Brain microvascular endothelial cell (primary cell): ENCODE measurements at regions not wholly inside any gene's neighbourhood (a gene's known extent, or its start where the extent isn't known, plus 50 kb on each side); places are given as distances from the start of the nearest gene placed in this dataset.
"Not testable (repeated sequence)": the region's sequence is repeated elsewhere in the genome, so short reads cannot be mapped to it uniquely, and the experiment has no call there.

ENCODE experiments used
- DNase-seq: peaks from one replicate; pipeline ENCODE4 v3.0.0-alpha.2; 2020
- H3K27ac ChIP-seq: fragments of 250-450 bp; sonication (Bioruptor Pico); 2 replicates; pipeline ENCODE4 v1.5.1; 2020; ENCODE audit warnings: mild to moderate bottlenecking, moderate library complexity
- H3K27me3 ChIP-seq: fragments of 250-450 bp; sonication (Bioruptor Pico); replicated peaks from 2 replicates; pipeline ENCODE4 v1.5.1; 2020; ENCODE audit warnings: mild to moderate bottlenecking
- H3K36me3 ChIP-seq: fragments of 250-450 bp; sonication (Bioruptor Pico); replicated peaks from 2 replicates; pipeline ENCODE4 v1.5.1; 2020; ENCODE audit warnings: mild to moderate bottlenecking
- H3K4me3 ChIP-seq: 2 replicates; pipeline ENCODE4 v1.5.1; 2011; ENCODE audit warnings: low read depth, mild to moderate bottlenecking, control low read depth, low read length, moderate library complexity
- in situ Hi-C: cut with HindIII; loops from 2 replicates; pipeline ENCODE4 v1.10.0; 2017; ENCODE audit warnings: low sequenced_read_pairs, low pct_ligation_motif_present
- TF ChIP-seq, protein P1 (sequence below): IDR thresholded peaks from 2 replicates; pipeline ENCODE4 v1.5.1; 2011; ENCODE audit warnings: low read depth, mild to moderate bottlenecking, moderate library complexity, low read length, control low read depth, inconsistent platforms; ENCODE audit errors: missing control alignments

DNA sequence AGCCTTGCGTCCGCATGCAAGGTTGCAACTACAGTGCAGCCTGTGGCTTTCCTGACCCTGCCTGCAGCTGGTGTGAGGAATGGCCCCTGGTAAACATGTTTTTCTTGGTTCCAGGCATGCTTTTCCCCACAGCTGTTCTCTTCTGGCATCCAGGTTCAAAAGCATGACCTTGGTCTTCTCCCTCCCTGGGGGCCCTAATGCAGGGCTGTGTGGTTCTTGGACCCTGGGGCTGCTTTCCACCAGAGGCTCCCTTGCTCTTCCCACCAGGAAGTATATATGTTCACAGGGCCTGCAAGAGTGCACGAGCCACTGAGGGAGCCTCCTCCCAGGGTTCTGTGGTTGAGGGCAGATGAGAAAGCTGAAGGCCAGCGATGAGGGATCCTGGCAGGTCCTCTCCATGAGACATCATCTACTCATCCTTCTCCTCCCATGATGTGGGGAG is 125.9 kb downstream of the BCL2L11 start:
- in situ Hi-C loops: no loop called here
- Histone ChIP-seq H3K27me3 (no peaks in the 10 kb centered on the region), H3K4me3 (no peak overlapping the region), H3K36me3 (peaks cover 9% of the 10 kb centered on the region), H3K27ac (no peak overlapping the region)
- no peak for DNase-seq
- TF ChIP-seq, protein P1, sequence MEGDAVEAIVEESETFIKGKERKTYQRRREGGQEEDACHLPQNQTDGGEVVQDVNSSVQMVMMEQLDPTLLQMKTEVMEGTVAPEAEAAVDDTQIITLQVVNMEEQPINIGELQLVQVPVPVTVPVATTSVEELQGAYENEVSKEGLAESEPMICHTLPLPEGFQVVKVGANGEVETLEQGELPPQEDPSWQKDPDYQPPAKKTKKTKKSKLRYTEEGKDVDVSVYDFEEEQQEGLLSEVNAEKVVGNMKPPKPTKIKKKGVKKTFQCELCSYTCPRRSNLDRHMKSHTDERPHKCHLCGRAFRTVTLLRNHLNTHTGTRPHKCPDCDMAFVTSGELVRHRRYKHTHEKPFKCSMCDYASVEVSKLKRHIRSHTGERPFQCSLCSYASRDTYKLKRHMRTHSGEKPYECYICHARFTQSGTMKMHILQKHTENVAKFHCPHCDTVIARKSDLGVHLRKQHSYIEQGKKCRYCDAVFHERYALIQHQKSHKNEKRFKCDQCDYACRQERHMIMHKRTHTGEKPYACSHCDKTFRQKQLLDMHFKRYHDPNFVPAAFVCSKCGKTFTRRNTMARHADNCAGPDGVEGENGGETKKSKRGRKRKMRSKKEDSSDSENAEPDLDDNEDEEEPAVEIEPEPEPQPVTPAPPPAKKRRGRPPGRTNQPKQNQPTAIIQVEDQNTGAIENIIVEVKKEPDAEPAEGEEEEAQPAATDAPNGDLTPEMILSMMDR: no peak

DNA sequence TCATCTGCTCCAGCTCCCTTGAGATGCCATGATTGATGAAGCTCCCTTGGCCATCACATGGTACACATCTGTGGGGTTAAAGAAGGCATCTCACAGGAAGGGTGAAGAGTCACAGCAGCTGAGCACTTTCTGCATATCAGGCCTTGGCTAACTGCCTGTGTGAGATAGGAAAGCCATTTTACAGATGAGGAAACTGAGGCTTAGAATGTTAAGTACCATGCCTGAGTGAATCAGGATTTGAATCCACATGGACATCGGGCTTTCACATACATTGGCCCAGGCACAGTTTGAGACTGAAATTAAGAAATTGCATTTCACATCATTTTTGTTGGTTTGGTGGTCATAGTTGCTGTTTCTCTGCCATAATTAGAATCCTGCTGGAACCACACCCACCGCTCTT is 126.8 kb downstream of the BCL2L11 start:
- Histone ChIP-seq H3K27me3 (no peaks in the 10 kb centered on the region), H3K36me3 (peaks cover 9% of the 10 kb centered on the region), H3K27ac (no peak overlapping the region), H3K4me3 (no peak overlapping the region)
- in situ Hi-C loops: no loop called here
- TF ChIP-seq, protein P1: no peak
- no peak for DNase-seq

DNA sequence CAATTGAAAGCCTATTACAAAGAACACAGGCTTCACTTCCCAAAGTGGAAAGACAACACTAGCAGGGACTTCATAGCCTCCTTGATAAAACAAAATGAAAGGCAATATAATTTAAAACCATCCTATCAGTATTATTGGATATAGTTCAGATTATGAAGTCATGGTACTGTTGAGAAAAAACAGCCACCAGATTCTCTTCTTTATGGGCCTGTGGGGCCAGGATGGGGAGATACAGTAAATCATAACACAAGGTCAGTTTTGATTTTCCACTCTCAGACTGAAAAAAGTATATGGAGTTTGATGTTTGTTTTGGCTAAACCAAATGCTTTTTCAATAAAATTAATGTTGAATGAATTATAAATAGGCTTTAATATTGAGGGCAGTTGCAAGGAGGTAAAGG is 129.1 kb downstream of the BCL2L11 start:
- peaks cover 9% of the 10 kb centered on the region for H3K36me3 ChIP-seq
- H3K27ac ChIP-seq: no peak overlapping the region
- H3K27me3 ChIP-seq: no peaks in the 10 kb centered on the region
- in situ Hi-C loops: no loop called here
- H3K4me3 ChIP-seq: no peak overlapping the region
- TF ChIP-seq, protein P1: no peak
- DNase-seq: no peak

DNA sequence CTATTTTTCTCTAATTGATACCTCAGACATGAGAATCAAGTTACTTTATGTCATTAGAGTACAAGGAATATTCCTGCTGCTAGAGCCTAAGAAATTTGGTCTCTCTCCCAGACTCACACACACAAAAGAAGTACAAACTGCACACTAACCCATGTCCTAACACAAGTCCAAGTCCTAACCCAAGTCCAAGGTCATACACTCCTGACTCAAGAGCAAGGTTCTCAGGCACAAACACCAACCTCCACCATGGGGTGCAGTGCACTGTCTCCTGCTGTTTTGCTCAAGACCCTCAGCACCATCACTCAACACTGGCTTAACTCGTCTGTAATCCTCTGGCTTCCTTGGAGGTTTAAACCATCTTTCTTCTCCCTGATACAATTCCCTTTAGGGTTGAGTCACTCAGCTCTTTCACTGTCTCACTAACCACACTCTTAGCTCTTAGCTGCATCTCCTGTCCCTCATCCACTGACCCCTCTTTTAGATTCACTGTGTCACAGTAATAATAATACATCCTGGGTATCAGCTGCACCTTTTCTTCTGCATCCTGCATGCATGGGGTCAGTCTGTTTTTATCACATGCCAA is 129.8 kb downstream of the BCL2L11 start:
- Histone ChIP-seq H3K36me3 (peaks cover 9% of the 10 kb centered on the region), H3K27me3 (no peaks in the 10 kb centered on the region), H3K4me3 (no peak overlapping the region), H3K27ac (no peak overlapping the region)
- no peak for DNase-seq
- TF ChIP-seq, protein P1: no peak
- in situ Hi-C loops: no loop called here

DNA sequence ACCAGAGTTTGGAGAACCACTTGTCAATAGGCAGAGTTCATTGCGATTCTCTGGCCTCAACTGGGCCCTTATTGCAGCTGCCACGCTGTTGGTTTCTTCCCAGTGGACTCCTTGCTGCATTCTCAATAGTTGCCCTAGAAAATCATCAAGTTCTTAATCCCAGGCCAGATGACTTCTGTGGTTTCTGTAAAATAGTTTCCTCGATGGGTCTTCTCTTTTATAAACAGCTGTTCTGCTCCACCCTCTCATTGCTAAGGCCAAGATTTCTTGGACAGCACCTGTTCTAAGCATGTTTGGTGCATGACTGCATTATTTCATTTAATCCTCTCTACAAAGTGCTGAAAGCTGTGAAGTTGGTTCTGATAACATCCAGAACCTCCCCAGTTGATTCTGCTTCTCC is 131.0 kb downstream of the BCL2L11 start:
- Histone ChIP-seq H3K36me3 (peaks cover 7% of the 10 kb centered on the region), H3K4me3 (no peak overlapping the region), H3K27me3 (no peaks in the 10 kb centered on the region), H3K27ac (no peak overlapping the region)
- TF ChIP-seq, protein P1: no peak
- DNase-seq: no peak
- in situ Hi-C loops: no loop called here

DNA sequence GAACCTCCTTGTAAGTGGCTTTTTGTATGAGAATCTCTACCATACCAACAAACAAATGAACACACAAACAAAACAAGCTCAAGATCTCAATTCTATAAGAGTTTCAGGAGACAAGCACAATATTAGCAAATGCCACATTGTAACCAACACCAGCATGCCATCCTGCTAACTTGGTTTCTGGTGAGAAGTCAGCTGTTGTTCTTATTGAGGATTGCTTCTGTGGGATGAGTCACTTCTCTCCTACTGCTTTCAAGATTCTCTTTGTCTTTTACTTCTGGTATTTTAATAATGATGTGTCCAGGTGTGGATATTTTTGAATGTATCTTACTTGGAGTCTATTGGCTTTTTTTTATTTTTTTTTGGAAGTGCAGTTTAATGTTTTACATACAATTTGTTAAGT is 131.7 kb downstream of the BCL2L11 start:
- H3K27me3 ChIP-seq: no peaks in the 10 kb centered on the region
- TF ChIP-seq, protein P1: no peak
- in situ Hi-C loops: no loop called here
- no peak overlapping the region for H3K27ac ChIP-seq
- peaks cover 6% of the 10 kb centered on the region for H3K36me3 ChIP-seq
- DNase-seq: no peak
- no peak overlapping the region for H3K4me3 ChIP-seq

DNA sequence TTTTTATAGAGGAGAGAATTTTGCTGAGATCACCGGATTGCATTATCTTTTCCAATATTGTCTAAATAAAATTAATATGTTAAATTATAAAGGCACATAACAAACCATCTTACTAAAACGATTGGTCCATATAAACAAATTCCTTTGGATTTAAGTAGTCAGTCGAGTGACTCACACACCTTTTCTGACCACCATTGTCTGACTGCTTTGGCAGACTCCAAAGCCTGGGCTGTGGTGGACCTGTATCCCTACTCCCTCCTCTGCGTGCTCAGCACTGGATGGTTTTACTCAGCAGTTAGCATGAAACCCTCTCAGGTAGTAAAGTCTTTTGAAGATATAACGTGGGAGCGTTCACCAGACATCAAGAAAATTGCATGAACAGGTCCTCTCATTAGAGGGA is 134.2 kb downstream of the BCL2L11 start:
- H3K27me3 ChIP-seq, DNase-seq, H3K4me3 ChIP-seq, H3K27ac ChIP-seq, H3K36me3 ChIP-seq, in situ Hi-C loops: not testable (repeated sequence)

DNA sequence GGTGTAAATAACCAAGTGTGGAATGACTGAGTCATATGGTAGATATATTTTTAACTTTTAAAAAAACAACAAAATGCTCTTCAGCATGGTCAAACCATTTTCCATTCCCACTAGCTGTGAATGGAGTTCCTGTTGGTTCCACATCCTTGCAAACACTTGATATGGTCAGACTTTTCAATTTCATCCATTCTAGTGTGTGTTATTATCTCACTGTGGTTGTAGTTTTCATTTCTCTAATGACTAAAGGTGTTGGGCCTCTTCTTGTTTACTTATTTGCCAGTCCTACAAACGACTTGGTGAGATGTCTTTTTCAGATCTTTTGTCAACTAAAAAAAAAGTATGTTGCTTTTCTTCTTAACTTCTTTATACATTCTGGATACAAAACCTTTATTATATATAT is 135.9 kb downstream of the BCL2L11 start:
- in situ Hi-C loops, H3K27me3 ChIP-seq, H3K36me3 ChIP-seq, DNase-seq, H3K27ac ChIP-seq, H3K4me3 ChIP-seq: not testable (repeated sequence)

DNA sequence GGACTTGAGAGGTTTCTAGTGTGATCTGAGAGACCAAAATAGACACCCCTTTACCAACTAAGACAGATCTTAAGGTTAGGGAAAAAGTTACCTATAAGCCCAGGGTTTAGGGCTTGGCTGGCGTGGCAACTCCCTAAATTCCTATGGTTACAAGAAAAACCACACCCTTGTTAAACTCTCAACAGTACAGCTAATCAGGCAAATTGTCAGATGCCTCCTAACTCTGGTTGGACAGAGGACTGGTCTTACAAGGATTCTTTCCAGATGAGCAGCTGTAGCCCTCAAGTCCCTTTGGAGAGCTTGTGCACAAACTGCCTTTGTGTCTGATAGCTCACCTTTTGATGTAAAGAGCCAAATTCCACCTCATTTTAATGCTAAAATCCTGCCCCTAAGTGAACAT is 136.9 kb downstream of the BCL2L11 start:
- H3K27ac ChIP-seq, DNase-seq, in situ Hi-C loops, H3K4me3 ChIP-seq, H3K36me3 ChIP-seq, H3K27me3 ChIP-seq: not testable (repeated sequence)
